ENCODE measurements at regions not wholly inside any gene's neighbourhood (a gene's known extent, or its start where the extent isn't known, plus 50 kb on each side); places are given as distances from the start of the nearest gene placed in this dataset.

DNA sequence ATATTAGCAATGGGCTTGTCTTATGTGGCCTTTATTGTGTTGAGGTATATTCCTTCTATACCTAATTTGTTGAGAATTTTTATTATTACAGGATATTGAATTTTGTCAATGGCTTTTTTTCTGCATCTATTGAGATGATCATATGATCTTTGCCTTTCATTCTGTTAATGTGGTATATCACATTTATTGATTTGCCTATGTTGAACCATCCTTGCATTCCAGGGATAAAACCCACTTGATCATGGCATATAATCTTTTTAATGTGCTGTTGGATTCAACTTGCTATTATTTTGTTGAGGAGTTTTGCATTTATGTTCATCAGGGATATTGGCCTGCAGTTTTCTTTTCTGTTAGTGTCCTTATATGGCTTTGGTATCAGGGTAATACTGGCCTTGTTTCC lies 91.8 kb upstream of the KLF14 start (continued):
- TF ChIP-seq, protein P1, sequence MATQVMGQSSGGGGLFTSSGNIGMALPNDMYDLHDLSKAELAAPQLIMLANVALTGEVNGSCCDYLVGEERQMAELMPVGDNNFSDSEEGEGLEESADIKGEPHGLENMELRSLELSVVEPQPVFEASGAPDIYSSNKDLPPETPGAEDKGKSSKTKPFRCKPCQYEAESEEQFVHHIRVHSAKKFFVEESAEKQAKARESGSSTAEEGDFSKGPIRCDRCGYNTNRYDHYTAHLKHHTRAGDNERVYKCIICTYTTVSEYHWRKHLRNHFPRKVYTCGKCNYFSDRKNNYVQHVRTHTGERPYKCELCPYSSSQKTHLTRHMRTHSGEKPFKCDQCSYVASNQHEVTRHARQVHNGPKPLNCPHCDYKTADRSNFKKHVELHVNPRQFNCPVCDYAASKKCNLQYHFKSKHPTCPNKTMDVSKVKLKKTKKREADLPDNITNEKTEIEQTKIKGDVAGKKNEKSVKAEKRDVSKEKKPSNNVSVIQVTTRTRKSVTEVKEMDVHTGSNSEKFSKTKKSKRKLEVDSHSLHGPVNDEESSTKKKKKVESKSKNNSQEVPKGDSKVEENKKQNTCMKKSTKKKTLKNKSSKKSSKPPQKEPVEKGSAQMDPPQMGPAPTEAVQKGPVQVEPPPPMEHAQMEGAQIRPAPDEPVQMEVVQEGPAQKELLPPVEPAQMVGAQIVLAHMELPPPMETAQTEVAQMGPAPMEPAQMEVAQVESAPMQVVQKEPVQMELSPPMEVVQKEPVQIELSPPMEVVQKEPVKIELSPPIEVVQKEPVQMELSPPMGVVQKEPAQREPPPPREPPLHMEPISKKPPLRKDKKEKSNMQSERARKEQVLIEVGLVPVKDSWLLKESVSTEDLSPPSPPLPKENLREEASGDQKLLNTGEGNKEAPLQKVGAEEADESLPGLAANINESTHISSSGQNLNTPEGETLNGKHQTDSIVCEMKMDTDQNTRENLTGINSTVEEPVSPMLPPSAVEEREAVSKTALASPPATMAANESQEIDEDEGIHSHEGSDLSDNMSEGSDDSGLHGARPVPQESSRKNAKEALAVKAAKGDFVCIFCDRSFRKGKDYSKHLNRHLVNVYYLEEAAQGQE (IDR thresholded peaks at IDR 0.05; ENCODE audit: low read depth), result no peak
- no peak for TF ChIP-seq EZH2 (IDR thresholded peaks at IDR 0.05)
- TF ChIP-seq POLR2A (IDR thresholded peaks at IDR 0.05; ENCODE audit: borderline replicate concordance, extremely low read depth, insufficient read depth, insufficient read length), result no peak
- TF ChIP-seq SIN3A (IDR thresholded peaks at IDR 0.05; ENCODE audit: low read depth), result no peak
- TF ChIP-seq EGR1 (IDR thresholded peaks at IDR 0.05; ENCODE audit: low read depth), result no peak
- TF ChIP-seq ZFX (IDR thresholded peaks at IDR 0.05), result no peak

DNA sequence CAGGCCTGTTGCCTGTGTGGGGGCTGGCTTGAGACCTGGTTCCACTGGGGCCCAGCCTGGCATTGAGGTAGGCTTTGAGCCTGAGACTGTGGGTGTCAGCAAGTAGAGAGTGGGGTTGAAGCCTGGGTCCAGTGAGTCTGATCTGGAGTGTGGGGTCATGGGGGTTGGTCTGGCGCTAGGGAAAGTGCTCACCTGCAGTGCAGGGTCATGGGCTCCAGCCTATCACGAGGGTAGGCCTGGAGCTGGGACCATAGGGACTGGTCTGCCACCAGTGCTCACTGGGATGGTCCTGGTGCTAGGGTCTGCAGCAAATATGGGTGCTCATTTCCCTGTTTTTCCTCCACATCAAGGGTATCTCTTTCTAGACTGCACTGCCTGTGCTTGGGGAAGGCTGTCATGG lies 95.4 kb upstream of the KLF14 start:
- intact Hi-C loops (cut with micrococcal nuclease), result no loop called here
- H3K4me1 ChIP-seq (ENCODE audit: control insufficient read depth in 1 of 2, insufficient read depth in 2 of 2, low read length in 2 of 2), result peaks cover 0 to 2% of the 10 kb centered on the region in 2 experiments; a peak in 1 of 4 replicates
- no peak overlapping the region for H3K9ac ChIP-seq (ENCODE audit: low read length)
- no peaks in the 10 kb centered on the region for H3K79me2 ChIP-seq (ENCODE audit: insufficient read depth, low read length)
- POLR2A ChIA-PET, result no interaction called here
- RAD21 ChIA-PET (ENCODE audit: low non-redundant PET in 1 of 2, low total read pairs in 2 of 2, uncharacterized antibody in 2 of 2, unreplicated experiment in 2 of 2), result no interaction called here
- H3K4me2 ChIP-seq (ENCODE audit: low read length), result no peak overlapping the region
- H3K36me3 ChIP-seq (ENCODE audit: control insufficient read depth in 1 of 2, insufficient read depth in 2 of 2, low read length in 2 of 2), result no peaks in the 10 kb centered on the region
- H4K20me1 ChIP-seq (ENCODE audit: insufficient read depth), result no peaks in the 10 kb centered on the region
- H3K27me3 ChIP-seq (ENCODE audit: insufficient read depth, low read length), result no peaks in the 10 kb centered on the region
- no peak overlapping the region for H2AFZ ChIP-seq (ENCODE audit: low read depth, low read length, poor library complexity, severe bottlenecking)
- BruUV-seq (replicated peaks), result no TSS peak
- peaks cover 6 to 9% of the 10 kb centered on the region in 2 experiments; a peak in 2 of 4 replicates for H3K9me3 ChIP-seq (ENCODE audit: control insufficient read depth in 1 of 2, insufficient read depth in 1 of 2, low read depth in 1 of 2, low read length in 2 of 2)
- no peak for DNase-seq (ENCODE audit: low read depth, low spot score)
- no peak for ATAC-seq
- CTCF ChIA-PET, result no interaction called here
- H3K4me3 ChIP-seq (replicated peaks in 1 of 2; ENCODE audit: low read depth in 1 of 2, low read length in 2 of 2), result no peak overlapping the region
- H3K27ac ChIP-seq (ENCODE audit: low read depth, low read length), result no peak overlapping the region
- TF ChIP-seq POLR2A (IDR thresholded peaks at IDR 0.05; ENCODE audit: borderline replicate concordance, extremely low read depth, insufficient read depth, insufficient read length) (no peak), POLR2AphosphoS5 (IDR thresholded peaks at IDR 0.05; ENCODE audit: low read depth, low read length) (no peak), FOSL1 (IDR thresholded peaks at IDR 0.05; ENCODE audit: low read depth) (no peak), ZFX (IDR thresholded peaks at IDR 0.05) (peak; percentile 14; the same call in 1 of the 2 replicates)
- TF ChIP-seq, protein P1 (IDR thresholded peaks at IDR 0.05; ENCODE audit: low read depth), result no peak
- TF ChIP-seq, protein P2, sequence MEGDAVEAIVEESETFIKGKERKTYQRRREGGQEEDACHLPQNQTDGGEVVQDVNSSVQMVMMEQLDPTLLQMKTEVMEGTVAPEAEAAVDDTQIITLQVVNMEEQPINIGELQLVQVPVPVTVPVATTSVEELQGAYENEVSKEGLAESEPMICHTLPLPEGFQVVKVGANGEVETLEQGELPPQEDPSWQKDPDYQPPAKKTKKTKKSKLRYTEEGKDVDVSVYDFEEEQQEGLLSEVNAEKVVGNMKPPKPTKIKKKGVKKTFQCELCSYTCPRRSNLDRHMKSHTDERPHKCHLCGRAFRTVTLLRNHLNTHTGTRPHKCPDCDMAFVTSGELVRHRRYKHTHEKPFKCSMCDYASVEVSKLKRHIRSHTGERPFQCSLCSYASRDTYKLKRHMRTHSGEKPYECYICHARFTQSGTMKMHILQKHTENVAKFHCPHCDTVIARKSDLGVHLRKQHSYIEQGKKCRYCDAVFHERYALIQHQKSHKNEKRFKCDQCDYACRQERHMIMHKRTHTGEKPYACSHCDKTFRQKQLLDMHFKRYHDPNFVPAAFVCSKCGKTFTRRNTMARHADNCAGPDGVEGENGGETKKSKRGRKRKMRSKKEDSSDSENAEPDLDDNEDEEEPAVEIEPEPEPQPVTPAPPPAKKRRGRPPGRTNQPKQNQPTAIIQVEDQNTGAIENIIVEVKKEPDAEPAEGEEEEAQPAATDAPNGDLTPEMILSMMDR (IDR thresholded peaks at IDR 0.05 in 2 of 3, conservative IDR thresholded peaks at IDR 0.05 in 1 of 3; ENCODE audit: borderline replicate concordance in 1 of 3, insufficient read depth in 1 of 3, low read depth in 2 of 3, low read length in 2 of 3), result no peak
- H3K9me2 ChIP-seq (ENCODE audit: insufficient read depth), result no peaks in the 10 kb centered on the region
